AG09309 (cell line): ENCODE measurements at regions not wholly inside any gene's neighbourhood (a gene's known extent, or its start where the extent isn't known, plus 50 kb on each side); places are given as distances from the start of the nearest gene placed in this dataset.
"Not testable (repeated sequence)": the region's sequence is repeated elsewhere in the genome, so short reads cannot be mapped to it uniquely, and the experiment has no call there.

Experiments
- DNase-seq: peaks from one replicate; pipeline ENCODE4 v3.0.0-alpha.2; 2010; ENCODE audit warnings: low read depth
- H3K4me3 ChIP-seq: 2 replicates; pipeline ENCODE4 v1.5.1; 2011; ENCODE audit warnings: mild to moderate bottlenecking, low read depth, low read length, moderate library complexity; ENCODE audit not compliant: control insufficient read depth
- TF ChIP-seq, protein P1 (sequence below): IDR thresholded peaks from 2 replicates; pipeline ENCODE4 v1.5.1; 2011; ENCODE audit warnings: mild to moderate bottlenecking, low read depth, low read length, inconsistent platforms; ENCODE audit not compliant: insufficient read depth, control insufficient read depth; ENCODE audit errors: missing control alignments

DNA sequence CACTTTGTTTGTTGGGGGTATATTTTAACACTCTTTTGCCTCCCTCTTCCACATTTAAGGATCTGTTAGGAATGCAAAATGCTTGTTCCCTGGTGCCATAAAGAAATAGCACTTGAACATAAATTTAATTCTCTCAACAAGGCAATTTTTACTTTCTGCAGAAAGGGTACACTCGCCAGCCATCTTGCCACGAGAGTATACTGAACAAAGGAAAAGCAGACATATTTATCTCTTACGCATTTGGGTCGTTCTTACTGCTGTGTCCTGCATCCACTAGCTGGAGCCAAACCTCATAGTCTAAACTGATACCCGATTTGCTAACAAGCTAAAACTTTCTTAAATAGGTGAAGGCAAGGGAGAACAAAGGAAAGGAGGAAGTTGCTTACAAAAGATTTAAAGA is 129.5 kb downstream of the B3GNT2 start:
- no peak overlapping the region for H3K4me3 ChIP-seq
- DNase-seq, result no peak
- TF ChIP-seq, protein P1, sequence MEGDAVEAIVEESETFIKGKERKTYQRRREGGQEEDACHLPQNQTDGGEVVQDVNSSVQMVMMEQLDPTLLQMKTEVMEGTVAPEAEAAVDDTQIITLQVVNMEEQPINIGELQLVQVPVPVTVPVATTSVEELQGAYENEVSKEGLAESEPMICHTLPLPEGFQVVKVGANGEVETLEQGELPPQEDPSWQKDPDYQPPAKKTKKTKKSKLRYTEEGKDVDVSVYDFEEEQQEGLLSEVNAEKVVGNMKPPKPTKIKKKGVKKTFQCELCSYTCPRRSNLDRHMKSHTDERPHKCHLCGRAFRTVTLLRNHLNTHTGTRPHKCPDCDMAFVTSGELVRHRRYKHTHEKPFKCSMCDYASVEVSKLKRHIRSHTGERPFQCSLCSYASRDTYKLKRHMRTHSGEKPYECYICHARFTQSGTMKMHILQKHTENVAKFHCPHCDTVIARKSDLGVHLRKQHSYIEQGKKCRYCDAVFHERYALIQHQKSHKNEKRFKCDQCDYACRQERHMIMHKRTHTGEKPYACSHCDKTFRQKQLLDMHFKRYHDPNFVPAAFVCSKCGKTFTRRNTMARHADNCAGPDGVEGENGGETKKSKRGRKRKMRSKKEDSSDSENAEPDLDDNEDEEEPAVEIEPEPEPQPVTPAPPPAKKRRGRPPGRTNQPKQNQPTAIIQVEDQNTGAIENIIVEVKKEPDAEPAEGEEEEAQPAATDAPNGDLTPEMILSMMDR, result no peak

DNA sequence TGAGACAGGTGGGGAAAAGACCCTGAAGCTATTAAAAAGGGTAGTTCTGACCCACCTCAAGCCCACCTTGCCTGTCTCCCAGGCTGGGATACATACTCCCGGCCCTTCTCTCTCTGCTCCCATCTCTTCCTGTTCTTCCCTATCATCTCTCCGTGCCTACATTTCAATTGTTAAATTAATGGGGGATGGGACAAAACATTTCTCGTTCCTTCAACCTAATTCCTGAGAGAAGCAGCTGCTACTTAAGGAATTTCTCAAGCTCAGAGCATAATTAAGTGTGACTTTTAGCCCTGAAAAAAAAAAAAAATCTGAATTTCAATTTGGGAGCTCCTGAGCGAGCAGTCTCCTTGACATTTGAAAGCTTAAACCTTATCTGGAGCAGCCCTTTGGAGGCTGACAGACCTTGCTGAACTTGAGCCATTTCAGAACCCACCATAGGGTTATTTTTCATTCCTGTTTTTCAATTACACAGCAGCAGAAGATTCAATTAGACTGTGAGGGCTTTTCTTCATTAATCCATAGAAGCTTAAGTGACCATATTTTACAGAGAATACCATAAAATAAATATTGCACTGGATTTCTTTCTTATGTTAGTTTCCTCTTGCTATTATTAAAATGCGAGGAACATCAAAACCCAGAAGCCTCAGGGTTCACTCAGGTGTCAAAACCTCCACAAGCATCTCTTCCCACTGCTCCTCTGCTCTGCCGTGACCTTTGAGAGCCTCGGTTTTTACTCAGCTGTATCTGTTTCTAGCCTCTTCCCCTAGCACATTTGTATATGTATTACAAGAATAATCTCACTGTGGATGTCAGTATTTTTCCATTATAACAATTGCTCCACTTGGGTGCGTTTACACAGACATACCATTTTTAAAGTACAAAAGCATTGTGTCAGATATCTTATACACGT is 125.7 kb downstream of the B3GNT2 start:
- DNase-seq, result no peak
- no peak overlapping the region for H3K4me3 ChIP-seq
- TF ChIP-seq, protein P1, result no peak

DNA sequence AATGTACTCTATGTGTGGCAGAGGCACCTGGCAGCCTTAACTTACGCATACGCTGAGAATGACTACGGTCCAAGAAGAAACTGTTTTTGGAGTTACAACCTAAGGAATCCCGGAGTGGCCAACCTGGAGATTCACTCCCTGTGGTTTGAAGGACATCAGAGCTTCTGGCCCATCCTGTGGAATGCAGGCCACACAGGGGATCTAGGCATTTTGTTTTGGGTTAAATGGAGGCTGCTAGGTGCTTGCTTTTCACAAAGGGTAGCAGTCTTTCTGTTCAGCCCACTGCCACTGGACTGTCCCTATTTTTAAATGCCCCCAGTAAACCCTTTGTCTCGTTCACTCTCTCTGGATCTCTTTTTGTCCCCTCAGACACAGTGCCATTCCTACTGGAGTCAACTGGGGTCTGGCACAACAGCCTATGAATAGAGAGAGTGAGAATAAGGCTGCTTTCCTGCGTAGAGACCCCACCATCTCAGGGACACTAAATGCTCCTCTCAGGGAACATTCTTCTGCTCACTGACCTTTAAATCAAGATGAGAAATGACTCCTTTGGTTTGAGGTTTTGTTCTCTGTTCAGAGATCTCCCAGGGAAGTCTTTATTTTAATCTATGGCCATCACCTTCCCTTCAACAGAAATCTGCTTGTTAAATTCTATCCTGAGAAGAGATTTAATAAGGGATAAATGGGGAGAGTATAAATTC is 124.9 kb downstream of the B3GNT2 start:
- no peak overlapping the region for H3K4me3 ChIP-seq
- DNase-seq, result no peak
- TF ChIP-seq, protein P1, result no peak

DNA sequence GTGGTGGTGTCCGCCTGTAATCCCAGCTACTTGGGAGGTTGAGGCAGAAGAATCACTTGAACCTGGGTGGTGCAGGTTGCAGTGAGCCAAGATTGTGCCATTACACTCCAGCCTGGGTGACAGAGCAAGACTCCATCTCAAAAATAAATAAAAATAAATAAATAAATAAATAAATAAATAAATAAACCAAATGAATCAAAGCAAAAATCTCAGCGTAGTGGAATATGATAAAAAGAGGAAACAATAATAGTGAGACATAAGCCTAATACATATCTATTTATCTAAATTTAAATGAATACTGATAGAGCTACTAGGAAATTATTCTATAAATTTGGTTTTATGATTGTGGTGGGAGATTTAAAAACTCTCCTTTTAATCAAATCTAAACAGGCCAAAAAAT is 124.2 kb downstream of the B3GNT2 start:
- H3K4me3 ChIP-seq, DNase-seq: not testable (repeated sequence)

DNA sequence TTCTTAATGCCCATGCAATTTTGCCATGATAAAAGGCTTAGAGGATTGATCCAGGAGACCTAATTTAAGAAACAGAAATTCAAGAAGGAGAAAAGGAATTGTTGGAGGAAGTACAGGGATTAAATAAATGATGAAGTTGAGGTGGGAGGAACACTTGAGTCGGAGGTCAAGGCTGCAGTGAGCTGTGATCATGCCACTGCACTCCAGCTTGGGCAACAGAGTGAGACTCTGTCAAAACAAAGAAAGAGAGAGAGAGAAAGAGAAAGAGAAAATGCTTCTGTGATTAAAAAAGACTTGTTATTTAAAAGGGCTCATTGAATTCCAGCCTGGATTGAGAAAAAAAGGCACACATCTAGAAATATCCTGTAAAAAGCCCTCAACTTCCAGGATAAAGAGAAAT is 123.2 kb downstream of the B3GNT2 start:
- TF ChIP-seq, protein P1, result no peak
- no peak for DNase-seq
- H3K4me3 ChIP-seq, result no peak overlapping the region

DNA sequence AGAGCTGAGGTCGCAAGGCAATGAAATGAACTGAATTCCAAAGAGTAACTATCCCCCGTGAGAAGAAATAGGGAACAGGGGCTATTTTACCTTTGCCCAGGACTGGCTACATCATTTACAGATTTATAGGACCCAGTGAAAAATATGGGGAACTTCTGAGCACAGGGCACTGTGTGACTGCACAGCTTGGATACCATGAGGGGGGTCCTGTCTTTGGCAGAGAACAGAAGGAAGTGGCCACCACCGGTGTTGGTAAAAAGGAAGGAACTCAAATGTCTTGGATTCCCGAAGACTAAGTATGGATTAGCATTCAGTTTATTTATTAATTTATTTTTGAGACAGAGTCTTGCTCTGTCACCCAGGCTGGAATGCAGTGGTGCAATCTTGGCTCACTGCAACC is 119.6 kb downstream of the B3GNT2 start:
- TF ChIP-seq, protein P1, result no peak
- no peak for DNase-seq
- H3K4me3 ChIP-seq, result no peak overlapping the region

DNA sequence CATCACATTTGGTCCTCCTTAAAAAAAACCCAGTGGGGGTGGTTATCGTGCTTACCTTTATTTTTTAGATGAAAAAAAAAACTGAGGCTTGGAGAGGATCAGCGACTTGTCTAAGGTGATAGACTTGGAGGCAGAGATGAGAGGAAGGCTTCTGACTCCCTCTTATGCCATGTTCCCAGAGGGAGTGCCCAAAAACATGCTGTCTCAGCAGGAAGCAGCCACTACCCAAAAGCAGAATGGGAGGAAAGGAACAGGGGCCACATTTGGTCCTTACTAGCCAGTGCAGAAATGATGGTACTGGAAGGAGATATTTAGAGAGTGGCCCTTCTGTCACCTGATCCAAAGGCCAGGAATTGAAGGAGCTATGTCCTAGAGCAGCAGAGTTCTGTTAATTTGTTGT is 118.4 kb downstream of the B3GNT2 start:
- DNase-seq, result no peak
- no peak overlapping the region for H3K4me3 ChIP-seq
- TF ChIP-seq, protein P1, result no peak
